HepG2 (cell line): ENCODE measurements at regions not wholly inside any gene's neighbourhood (a gene's known extent, or its start where the extent isn't known, plus 50 kb on each side); places are given as distances from the start of the nearest gene placed in this dataset.

Source experiments
- CREM ChIP-seq, 2 experiments: sonication (generic) in 1 of 2; formaldehyde crosslinking in 1 of 2; IDR thresholded peaks; 2 replicates each; pipeline versions ENCODE4 v1.4.0 to v1.6.1; 2016 to 2020; ENCODE audit warnings: antibody characterized with exemption in 1 of 2, mild to moderate bottlenecking in 1 of 2, missing genetic modification reagents in 1 of 2
- DNMT1 ChIP-seq: sonication (generic); formaldehyde crosslinking; IDR thresholded peaks from 2 replicates; pipeline ENCODE4 v1.5.1; 2020; ENCODE audit warnings: mild to moderate bottlenecking, missing genetic modification reagents
- DNMT3B ChIP-seq: conservative IDR thresholded peaks from 2 replicates; pipeline ENCODE4 v1.6.1; 2016; ENCODE audit warnings: missing biosample characterization, control low read depth
- FUBP1 ChIP-seq: sonication (generic); formaldehyde crosslinking; IDR thresholded peaks from 2 replicates; pipeline ENCODE4 v1.5.1; 2020; ENCODE audit warnings: missing genetic modification reagents, mild to moderate bottlenecking, borderline replicate concordance
- SAFB2 ChIP-seq: sonication (generic); formaldehyde crosslinking; IDR thresholded peaks from 2 replicates; pipeline ENCODE4 v1.5.1; 2020; ENCODE audit warnings: missing genetic modification reagents, low read depth, mild to moderate bottlenecking, borderline replicate concordance
- SETDB1 ChIP-seq: sonication (generic); formaldehyde crosslinking; IDR thresholded peaks from 2 replicates; pipeline ENCODE4 v1.5.1; 2020; ENCODE audit warnings: missing genetic modification reagents, mild to moderate bottlenecking, borderline replicate concordance
- STAT6 ChIP-seq: sonication (generic); formaldehyde crosslinking; IDR thresholded peaks from 2 replicates; pipeline ENCODE4 v1.4.0; 2020; ENCODE audit warnings: missing genetic modification reagents, mild to moderate bottlenecking, borderline replicate concordance
- ZKSCAN8 ChIP-seq: IDR thresholded peaks from 2 replicates; pipeline ENCODE4 v1.6.1; 2016; ENCODE audit warnings: borderline replicate concordance, missing genetic modification reagents, missing compliant biosample characterization
- ZNF235 ChIP-seq: sonication (generic); formaldehyde crosslinking; IDR thresholded peaks from 2 replicates; pipeline ENCODE4 v1.8.1; 2023; ENCODE audit warnings: mild to moderate bottlenecking, missing genetic modification reagents, borderline replicate concordance
- ZNF567 ChIP-seq: sonication (generic); formaldehyde crosslinking; IDR thresholded peaks from 2 replicates; pipeline ENCODE4 v1.8.1; 2023; ENCODE audit warnings: mild to moderate bottlenecking, missing genetic modification reagents, borderline replicate concordance
- ZSCAN29 ChIP-seq: sonication (generic); formaldehyde crosslinking; conservative IDR thresholded peaks from 2 replicates; pipeline ENCODE4 v1.4.0; 2020; ENCODE audit warnings: mild to moderate bottlenecking, missing genetic modification reagents
- ZSCAN31 ChIP-seq: sonication (generic); formaldehyde crosslinking; IDR thresholded peaks from 2 replicates; pipeline ENCODE4 v1.5.0; 2020; ENCODE audit warnings: low read depth, mild to moderate bottlenecking, missing genetic modification reagents

- no peak for TF ChIP-seq FUBP1 (CRISPR knock-in tag)
- TF ChIP-seq ZKSCAN8 (CRISPR knock-in tag), result no peak
- TF ChIP-seq DNMT1 (CRISPR knock-in tag), result no peak
- no peak for TF ChIP-seq STAT6 (CRISPR knock-in tag)
- no peak for TF ChIP-seq SETDB1 (CRISPR knock-in tag)
- no peak for TF ChIP-seq ZSCAN31 (CRISPR knock-in tag)
- no peak for TF ChIP-seq CREM (IDR thresholded peaks at IDR 0.05)
- no peak for TF ChIP-seq CREM (CRISPR knock-in tag; IDR thresholded peaks at IDR 0.05)
- TF ChIP-seq ZNF567 (CRISPR knock-in tag), result no peak
- TF ChIP-seq ZSCAN29 (CRISPR knock-in tag), result no peak
- TF ChIP-seq ZNF235 (CRISPR knock-in tag), result no peak
- TF ChIP-seq DNMT3B (CRISPR knock-in tag), result no peak
- no peak for TF ChIP-seq SAFB2 (CRISPR knock-in tag)
- TF ChIP-seq, all 625 proteins: peak for 0
These were observed 1111.3 kb downstream of the TYW1 start (continued) for GRCh38 chr7:68107968-68108367.
